ENCODE measurements at regions not wholly inside any gene's neighbourhood (a gene's known extent, or its start where the extent isn't known, plus 50 kb on each side); places are given as distances from the start of the nearest gene placed in this dataset.

DNA sequence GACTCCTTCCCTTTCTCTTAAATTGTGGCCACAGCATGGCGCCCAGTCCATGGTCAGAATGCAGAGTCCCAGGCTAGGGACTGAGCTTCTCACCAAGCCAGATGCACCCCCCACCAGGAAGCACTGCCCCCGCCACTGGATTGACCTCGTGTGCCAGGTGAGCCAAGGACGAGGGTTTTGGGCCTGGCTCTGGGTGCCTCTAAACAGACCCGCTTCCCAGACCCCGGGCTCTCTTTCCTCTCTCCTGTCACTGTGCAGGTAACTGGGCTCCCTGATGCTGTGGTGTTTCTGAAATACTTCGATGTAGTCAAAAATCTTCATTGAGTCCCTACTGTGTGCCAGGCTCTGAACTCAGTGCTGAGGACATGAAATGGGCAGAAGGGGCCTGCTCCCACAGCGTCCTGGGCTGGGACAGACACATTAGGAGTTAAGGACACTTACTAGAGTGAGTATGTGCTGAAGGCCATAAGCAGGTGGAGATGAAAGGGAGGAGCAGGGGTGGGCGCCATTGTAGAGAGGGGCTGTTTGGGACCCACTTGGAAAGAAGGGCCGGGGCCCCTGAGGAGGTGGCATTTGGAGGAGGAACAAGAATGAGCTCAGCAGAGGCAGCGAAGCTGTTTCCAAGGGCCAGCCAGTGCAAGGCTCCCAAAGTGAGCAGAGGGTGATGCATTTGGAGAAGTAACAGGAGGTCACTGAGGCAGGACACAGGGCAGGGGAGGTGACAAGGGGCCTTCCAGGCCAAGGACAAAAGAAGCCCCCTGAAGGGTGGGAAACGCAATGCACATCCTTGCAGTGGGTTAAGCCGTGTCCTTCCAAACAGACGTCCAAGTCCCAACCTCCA is 217.1 kb downstream of the ANKRD60 start:
- H3K4me3 ChIP-seq: no peak overlapping the region
- no peak overlapping the region for H3K27ac ChIP-seq

DNA sequence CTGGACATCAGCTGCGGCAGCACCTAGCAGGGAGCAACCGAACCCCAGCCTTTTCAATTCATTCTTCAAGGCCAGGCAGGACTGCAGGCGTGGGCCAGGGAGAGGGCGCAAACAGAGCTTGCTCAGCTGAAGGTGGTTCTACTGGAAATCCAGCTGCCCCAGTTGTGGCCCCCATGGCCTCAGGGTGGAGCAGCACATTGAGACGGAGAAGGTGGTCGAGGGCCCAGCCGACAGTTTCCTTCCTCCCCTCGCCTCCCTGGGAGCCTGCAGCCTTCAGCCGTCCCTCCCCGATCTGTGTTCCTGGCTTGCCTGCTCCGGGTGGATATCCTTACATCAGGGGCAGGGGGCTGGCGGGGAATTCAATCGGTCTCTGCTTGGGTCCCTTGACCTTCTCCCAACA is 217.8 kb downstream of the ANKRD60 start:
- no peak overlapping the region for H3K4me3 ChIP-seq
- no peak overlapping the region for H3K27ac ChIP-seq

DNA sequence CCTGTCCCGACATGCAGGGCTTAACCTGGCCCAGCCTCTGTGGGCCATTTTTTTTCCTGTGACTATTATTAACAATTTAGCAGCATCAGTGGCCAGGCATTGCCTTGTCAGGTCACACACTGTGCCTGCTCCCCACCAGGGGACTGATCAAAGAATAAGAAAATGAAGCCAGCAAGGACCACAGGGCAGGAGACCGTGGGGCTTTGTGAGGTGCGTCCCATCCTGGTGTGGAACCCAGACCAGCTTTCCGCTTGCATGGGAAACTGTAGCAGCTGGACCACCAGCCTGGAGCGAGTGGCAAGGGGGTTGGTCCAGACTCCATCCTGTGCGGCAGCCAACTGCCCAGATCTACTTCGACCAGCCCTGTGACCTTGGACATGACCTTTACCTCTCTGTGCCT is 218.3 kb downstream of the ANKRD60 start:
- Histone ChIP-seq H3K4me3 (no peak overlapping the region), H3K27ac (no peak overlapping the region)

DNA sequence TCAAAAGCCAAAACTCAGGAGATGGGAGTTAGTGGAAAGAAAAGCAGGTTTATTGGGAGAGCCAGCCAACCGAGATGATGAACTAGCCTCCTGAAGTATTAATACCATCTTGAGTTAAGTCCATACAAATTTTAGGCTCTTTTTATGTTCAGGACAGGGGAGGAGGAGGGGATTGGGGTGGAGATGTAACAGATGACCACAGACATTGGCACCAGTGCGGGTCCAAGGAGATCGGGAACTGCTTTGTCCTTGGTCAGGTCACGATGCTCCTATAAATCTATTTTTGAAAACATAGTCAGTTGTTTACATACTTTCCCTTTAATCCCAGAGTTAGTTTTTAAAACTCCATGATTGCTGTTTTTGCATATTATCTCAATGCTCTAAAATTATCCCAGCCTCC is 219.6 kb downstream of the ANKRD60 start:
- no peak overlapping the region for H3K27ac ChIP-seq
- no peak overlapping the region for H3K4me3 ChIP-seq

DNA sequence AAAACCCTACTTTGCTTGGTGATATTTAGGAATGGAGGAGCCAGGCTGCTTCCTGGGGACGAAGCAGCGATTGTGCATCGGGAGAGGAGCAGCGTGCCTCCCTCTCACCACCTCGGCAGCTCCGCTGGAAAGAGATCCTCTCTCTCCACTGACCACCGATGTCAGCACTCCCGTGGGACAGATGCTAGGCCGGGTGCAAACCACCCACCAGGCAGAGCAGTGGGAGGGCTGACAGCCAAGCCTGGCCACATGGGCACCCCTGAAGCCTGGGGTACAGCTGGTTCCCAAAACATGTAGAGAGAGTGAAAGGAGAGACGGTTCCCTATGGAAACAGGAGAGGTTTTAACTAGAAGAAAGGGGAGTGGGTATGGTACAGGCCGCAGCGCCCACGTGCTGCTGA is 220.0 kb downstream of the ANKRD60 start:
- H3K4me3 ChIP-seq: no peak overlapping the region

DNA sequence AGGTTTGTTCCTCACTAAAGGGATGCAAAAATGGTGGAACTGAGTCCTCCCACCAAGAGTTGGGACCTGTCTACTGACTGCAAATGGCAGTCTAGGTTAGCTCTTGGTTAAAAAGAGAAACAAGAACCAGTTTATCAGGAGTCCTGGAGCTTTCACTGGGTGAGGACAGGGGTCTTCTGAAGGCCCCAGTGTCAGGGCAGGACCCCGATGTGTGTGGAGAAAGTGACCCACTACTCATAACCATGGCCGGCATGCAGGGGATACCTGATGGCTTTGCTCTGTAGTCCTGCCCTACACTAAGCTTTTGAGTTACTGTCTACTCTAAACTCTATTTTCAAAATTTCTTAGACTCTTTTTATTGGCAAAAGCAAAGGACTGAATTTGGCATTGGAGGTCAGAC is 220.5 kb downstream of the ANKRD60 start:
- Histone ChIP-seq H3K4me3 (no peak overlapping the region), H3K27ac (no peak overlapping the region)

More for the DNA sequence above, 220.0 kb downstream of the ANKRD60 start:
- no peak overlapping the region for H3K27ac ChIP-seq

DNA sequence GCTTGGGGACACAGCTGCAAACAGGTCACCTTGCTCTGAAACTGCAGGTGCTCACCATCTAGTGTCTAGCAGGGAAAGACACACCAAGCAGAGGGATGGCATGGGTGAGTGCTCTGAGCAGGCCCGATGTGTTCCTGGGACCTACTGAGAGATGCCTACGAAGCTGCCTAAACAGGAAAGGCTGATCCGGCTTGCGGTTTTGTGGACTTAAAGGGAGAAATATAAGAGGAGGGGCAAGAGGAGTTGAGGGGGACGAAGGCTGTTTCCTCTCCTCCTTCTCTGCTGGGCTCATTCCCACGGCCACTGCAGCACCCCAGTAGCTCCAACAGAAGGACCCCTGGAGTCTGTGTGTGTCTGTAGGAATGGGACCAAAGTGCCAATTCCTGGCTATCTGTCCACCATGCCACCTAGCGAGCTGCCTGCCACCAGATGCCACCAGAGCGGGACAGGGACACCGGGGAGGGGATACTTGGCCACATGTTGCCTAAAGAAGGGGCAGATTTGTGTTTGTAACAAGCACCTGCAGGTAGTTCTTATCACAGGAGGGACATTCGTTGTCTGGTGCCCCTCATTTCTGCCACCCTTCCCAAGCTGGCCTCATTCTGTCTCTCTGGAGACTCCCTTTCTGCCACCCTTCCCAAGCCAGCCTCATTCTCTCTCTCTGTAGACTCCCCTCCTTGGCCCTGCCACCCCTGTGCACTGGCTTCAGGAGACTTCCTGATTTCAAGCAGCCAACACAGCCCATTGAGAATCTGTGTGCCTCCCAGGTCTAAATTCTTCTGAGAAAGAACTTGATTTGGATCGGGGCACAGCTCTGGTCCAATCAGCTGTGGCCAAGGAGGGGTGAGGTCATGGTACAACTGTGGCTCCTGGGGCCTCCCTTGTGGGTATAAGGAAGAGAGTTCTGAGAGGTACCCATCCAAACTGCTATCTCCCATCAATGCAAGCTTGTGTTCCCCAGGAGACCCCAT is 221.8 kb downstream of the ANKRD60 start:
- no peak overlapping the region for H3K4me3 ChIP-seq
- no peak overlapping the region for H3K27ac ChIP-seq

DNA sequence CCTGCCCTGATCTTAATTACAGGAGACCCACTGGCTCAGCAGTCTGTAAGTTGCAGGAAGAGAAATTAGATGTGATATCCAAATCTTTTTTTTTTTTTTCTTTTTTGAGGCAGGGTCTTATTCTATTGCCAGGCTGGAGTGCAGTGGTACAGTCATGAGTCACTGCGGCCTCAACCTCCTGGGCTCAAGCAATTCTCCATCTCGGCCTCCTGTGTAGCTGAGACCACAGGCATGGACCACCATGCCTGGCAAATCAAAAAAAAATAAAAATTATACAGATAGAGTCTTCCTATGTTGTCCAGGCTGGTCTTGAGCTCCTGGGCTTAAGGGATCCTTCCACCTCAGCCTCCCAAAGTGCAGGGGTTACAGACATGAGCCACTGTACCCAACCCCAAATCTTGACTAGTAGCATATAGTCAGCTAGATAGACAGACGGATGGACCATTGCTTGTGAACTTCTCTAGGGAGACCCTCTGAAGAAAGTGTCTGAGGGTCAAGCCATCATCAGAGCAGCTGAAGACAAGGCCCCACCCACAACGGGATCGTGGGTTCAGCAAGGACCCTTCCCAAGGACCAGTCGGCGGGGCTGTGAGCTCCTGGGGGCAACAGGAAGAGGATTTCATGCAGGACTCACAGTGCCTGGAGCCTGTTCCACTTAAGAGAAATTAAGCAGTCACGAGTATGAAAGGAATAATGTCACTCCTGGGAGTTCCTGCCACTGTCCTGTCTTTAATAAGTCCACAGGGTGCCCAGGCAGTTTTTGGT is 222.7 kb downstream of the ANKRD60 start:
- H3K4me3 ChIP-seq: no peak overlapping the region

DNA sequence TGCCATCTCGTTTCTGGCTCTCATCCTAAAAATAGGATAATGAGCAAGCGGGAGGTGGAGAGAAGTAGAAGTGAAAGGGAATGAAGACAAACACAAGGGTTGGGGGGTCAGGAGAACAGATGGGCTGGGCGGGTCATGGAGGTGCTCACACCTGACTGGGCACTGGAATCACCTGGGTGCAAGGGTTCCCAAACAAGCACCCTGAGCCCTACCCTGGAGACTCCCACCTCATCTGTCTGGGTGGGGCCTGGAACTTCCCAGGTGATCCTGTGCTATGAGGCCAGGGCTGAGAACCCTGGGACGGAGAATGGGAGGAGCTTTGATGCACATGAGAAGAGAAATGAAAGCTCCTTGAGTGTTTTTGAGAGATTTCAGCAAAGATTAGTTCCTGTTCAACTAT is 223.6 kb downstream of the ANKRD60 start:
- H3K27ac ChIP-seq: no peak overlapping the region
- H3K4me3 ChIP-seq: no peak overlapping the region

More for the DNA sequence above, 222.7 kb downstream of the ANKRD60 start:
- H3K27ac ChIP-seq: no peak overlapping the region

DNA sequence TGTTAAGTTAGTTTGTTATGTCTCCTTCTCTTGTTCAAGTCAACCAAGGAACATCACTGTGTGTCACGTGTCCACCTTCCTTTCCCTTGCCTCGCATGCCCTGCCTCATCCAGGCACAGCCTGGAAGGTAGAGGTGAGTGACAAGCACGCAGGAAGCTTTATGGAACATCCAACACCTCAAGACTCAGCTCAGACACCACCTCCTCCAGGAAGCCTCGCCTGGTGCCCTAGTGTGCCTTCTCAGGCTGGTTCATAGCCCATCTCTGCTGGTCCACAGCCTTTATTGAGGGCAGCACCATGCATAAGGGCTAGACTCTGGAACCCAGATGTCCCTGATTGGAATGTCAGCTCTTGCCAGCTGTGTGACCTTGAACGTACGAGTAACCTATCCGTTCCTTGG is 224.3 kb downstream of the ANKRD60 start:
- Histone ChIP-seq H3K4me3 (no peak overlapping the region), H3K27ac (no peak overlapping the region)

DNA sequence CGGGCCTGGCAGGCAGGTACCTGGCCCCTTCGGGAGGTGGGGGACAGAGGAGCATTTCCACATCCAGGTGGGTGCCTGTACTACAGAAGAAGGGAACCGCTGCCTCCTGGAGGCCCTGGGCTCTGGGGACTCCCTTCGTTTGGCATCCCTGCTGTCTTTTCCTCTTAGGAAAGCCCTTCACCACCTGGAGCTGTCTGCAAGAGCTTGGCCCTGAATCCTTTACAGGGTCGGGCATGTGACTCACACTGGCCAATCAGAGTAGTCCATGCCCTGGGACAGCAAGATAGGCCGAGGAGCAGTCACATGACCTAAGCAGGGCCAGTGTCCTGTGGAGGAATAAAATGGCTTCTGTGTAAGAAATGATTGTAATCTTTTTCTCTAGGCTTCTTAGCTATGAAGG is 224.9 kb downstream of the ANKRD60 start:
- Histone ChIP-seq H3K27ac (no peak overlapping the region), H3K4me3 (no peak overlapping the region)

DNA sequence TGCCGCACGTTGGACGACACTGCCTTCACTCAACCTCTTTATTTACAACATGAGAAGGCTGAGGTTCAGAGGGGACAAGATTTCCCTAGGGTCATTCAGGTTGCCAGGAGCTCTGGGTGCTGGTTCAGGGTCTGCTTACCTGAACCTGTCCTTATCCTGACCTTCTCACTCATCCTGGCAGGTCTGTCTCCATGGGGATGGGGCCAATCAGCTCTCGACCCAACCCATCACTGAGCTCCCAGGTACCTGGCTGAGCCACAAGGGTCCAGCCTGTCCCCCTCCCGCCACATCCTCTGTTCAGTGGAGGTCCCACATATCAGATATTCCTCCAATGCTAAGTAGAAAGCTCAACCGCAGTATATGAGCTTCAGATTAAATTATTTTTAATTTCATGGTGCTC is 225.6 kb downstream of the ANKRD60 start:
- Histone ChIP-seq H3K27ac (no peak overlapping the region), H3K4me3 (no peak overlapping the region)

DNA sequence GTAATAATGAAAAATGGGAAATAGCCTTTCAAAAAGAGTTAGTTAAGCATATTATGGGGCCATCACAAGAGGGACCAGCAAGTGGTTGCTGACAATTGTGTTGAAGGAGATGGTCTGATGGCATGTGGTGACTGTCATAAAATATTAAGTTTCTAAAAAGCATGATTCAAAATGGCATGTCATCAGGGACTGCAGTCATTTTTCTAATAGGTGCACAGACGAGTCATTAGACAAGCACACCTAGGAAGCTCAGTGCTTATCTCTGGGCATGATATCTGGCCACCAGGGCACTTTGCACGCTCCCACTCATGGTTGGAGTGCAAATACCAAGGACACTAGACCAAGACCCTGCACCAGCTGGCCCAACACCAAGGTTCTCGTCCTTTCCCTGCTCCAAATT is 226.5 kb downstream of the ANKRD60 start:
- H3K27ac ChIP-seq: peak overlapping the region in 4 of 21 experiments; percentile 5 to 81 (median 13)
- no peak overlapping the region for H3K4me3 ChIP-seq

DNA sequence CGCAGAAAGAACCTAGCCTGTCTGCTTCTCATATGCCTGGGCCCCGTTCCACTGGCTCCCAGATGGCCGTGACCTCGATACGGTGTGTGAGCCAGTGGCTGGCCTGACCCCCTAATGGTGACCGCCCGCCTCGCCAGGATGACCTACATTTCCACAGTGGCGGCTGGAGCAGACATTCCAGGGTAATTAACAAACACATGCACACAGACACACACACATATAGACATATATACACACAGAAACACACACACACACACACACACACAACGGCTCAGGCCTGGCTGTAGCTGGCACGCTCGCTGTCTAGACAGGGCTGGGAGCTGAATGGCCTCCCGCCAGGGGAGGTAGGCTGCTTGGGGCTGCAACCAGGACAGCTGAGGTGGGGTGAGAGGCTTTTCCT is 227.1 kb downstream of the ANKRD60 start:
- Histone ChIP-seq H3K4me3 (no peak overlapping the region), H3K27ac (peak overlapping the region in 6 of 21 experiments; percentile 5 to 81 (median 20))

DNA sequence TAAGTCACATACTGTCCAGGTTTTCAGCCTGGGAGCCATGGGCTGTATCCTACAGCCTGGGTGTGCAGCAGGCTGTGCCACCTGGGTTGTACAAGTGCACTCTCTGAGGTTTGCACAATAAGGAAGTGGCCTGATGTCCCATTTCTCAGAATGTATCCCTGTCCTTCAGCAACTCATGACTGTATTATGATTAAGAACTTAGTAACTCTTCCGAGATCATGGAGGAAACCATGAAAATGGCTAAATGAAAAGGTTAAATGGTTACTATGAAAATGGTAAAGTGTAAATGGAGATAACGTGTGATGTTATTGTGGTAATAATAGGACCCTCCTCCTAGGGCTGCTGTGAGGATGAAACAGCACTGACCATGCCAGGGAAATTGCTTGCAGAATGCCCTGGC is 227.6 kb downstream of the ANKRD60 start:
- Histone ChIP-seq H3K4me3 (no peak overlapping the region), H3K27ac (peak overlapping the region in 5 of 21 experiments; percentile 6 to 81 (median 29))

DNA sequence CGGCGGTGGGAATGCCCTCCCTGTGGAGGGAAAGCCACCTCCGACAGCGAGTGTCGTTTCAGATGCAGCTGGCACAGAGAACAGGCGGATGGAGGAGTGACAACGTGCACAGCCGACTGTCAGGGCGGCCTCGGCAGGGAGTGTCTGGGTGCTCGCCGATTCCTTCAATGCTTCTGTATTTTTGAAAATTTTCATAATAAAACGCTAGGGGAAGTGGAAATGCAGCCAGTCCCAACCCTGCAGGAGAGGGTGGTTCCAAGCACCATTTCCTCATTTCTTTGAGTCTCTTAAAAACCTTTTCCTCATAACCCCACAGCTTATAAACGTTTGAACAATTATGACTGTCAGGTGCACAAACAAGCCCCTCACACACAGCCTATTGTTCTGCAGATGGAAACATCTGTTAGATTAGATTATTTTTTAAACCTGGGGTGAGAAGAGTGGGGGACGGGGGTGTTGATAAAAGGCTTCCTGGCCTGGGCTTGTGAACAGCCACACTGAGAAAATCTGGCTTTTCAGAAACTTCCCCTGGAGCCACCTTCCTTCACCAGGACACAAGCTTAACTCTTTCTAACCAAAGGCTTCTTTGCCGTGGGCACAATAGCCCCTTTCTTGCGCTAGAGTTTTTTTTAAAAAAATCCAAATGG is 228.9 kb downstream of the ANKRD60 start:
- H3K27ac ChIP-seq: peak overlapping the region in 17 of 21 experiments; percentile 10 to 81 (median 56)

DNA sequence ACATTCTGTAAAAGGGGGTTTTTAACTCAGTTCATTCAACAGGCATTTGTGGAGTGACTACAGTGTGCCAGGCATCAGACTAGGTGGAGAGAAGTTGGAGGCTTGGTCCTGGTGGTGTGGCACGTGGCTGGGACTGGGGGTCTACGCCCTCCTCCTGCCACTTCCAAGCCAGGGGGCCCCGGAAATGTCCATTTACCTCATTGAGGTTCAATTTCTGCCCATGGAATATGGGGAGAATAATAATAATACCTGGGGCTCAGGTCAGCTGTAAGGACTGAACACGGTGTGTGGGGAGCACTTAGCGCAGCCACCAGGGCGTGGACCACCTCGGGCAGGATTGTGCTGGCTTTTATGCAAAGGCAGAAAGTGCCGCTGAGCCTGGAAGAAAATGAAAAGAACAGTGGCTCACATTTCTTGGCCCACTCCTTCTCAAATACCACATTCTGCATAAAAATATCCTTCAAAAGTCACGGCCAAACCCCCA is 229.4 kb downstream of the ANKRD60 start:
- peak overlapping the region in 17 of 21 experiments; percentile 10 to 81 (median 54) for H3K27ac ChIP-seq
- H3K4me3 ChIP-seq: no peak overlapping the region

More for the DNA sequence above, 228.9 kb downstream of the ANKRD60 start:
- H3K4me3 ChIP-seq: no peak overlapping the region

DNA sequence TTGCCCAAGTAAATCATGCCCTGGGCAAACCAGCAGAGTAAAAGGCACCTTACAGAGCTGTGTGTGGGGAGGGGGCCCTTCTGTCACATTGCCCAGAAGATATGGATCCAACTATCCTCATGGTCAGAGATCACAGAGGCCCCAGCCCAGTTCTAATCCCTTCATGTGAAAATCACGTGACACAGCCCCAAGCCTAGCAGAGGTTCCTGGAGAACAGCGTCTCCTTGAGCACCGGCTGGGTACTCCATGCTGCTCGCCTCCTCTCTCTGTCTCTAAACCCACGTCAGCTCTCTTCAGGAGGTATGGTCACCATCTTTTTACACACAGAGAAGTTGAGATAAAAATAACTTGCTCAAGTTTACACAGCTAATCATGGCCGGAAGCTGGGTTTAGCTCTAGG is 230.2 kb downstream of the ANKRD60 start:
- Histone ChIP-seq H3K27ac (peak overlapping the region in 2 of 21 experiments; percentile 72 to 81), H3K4me3 (no peak overlapping the region)
